K562 (cell line): ENCODE measurements at regions not wholly inside any gene's neighbourhood (a gene's known extent, or its start where the extent isn't known, plus 50 kb on each side); places are given as distances from the start of the nearest gene placed in this dataset.

Source experiments
- ATAC-seq: fragments of 200-7000 bp; cut with Tn5 transposase; 3 replicates; pipeline ENCODE4 v1.9.1; 2020; ENCODE audit warnings: moderate library complexity
- BruUV-seq: library from RNA; stranded (reverse); fragments of 400-500 nt; replicated peaks from 2 replicates; lab custom pipeline; 2021; lab: Mats Ljungman, UMichigan
- CTCF ChIA-PET: fragments of 300-600 bp; formaldehyde crosslinking; extraction: SDS; loops from one replicate; lab custom pipeline; 2021; ENCODE audit warnings: low intra/inter-chr PET ratio; lab: Yijun Ruan, JAX
- POLR2A ChIA-PET: fragments of 300-600, 350-650 bp; sonication (Branson Sonifier 250); formaldehyde crosslinking; extraction: SDS; loops from one replicate; lab custom pipeline; 2021; ENCODE audit warnings: antibody characterized with exemption, inconsistent platforms; lab: Yijun Ruan, JAX
- DNase-seq, 4 experiments: peaks; one replicate each; pipeline versions ENCODE4 v3.0.0 to v3.0.0-alpha.2; 2011 to 2018; ENCODE audit warnings: low spot score in 3 of 4, mixed read lengths in 3 of 4; ENCODE audit errors: extremely low read depth in 1 of 4
- FAIRE-seq: peaks from 2 replicates; lab custom pipeline; 2011; peaks lifted over from hg19 to GRCh38; lab: Jason Lieb, UNC
- H2AFZ ChIP-seq: 2 replicates; pipeline ENCODE4 v1.6.0; 2011; ENCODE audit warnings: low read depth, low read length, control low read depth, inconsistent platforms
- H3K27ac ChIP-seq: fragments of 200-600 bp; 3 replicates; pipeline ENCODE4 v1.8.0; 2011; ENCODE audit warnings: low read depth, mild to moderate bottlenecking, control low read depth, inconsistent platforms, low read length, moderate library complexity, mixed read lengths; ENCODE audit errors: extremely low read depth
- H3K27me3 ChIP-seq, 2 experiments: fragments of 300-600 bp in 1 of 2; 2 replicates in 1 of 2; 3 replicates in 1 of 2; pipeline versions ENCODE4 v1.6.0 to v1.8.0; 2011; ENCODE audit warnings: inconsistent platforms in 2 of 2, low read length in 2 of 2, mild to moderate bottlenecking in 1 of 2, mixed read lengths in 1 of 2, moderate library complexity in 1 of 2; ENCODE audit not compliant: control insufficient read depth in 2 of 2, insufficient read depth in 2 of 2
- H3K36me3 ChIP-seq: fragments of 300-600 bp; 3 replicates; pipeline ENCODE4 v1.8.0; 2011; ENCODE audit warnings: mild to moderate bottlenecking, low read length, inconsistent platforms; ENCODE audit not compliant: control insufficient read depth, insufficient read depth
- H3K4me1 ChIP-seq, 2 experiments: fragments of 200-600 bp in 1 of 2; replicated peaks in 1 of 2; 2 replicates in 1 of 2; 3 replicates in 1 of 2; pipeline versions ENCODE4 v1.5.1 to v1.8.0; 2011; ENCODE audit warnings: inconsistent platforms in 2 of 2, low read length in 2 of 2, mild to moderate bottlenecking in 1 of 2, mixed read lengths in 1 of 2, moderate library complexity in 1 of 2; ENCODE audit not compliant: control insufficient read depth in 2 of 2, insufficient read depth in 2 of 2
- H3K4me2 ChIP-seq: 2 replicates; pipeline ENCODE4 v1.6.1; 2011; ENCODE audit warnings: low read length, control low read depth, inconsistent platforms, mixed read lengths; ENCODE audit not compliant: insufficient read depth
- H3K4me3 ChIP-seq: fragments of 200-600 bp; sonication (generic), shearing (Covaris generic); 2 replicates; pipeline ENCODE4 v1.5.1; 2016; ENCODE audit warnings: control low read depth, inconsistent platforms
- H3K79me2 ChIP-seq: fragments of 200-600 bp; 3 replicates; pipeline ENCODE4 v1.8.0; 2011; ENCODE audit warnings: low read length, inconsistent platforms; ENCODE audit not compliant: control insufficient read depth, insufficient read depth
- H3K9ac ChIP-seq, 2 experiments: 2 replicates each; pipeline versions ENCODE4 v1.6.0 to v1.6.1; 2011; ENCODE audit warnings: low read depth in 2 of 2, low read length in 2 of 2, control low read depth in 1 of 2, inconsistent platforms in 1 of 2, mild to moderate bottlenecking in 1 of 2, mixed read lengths in 1 of 2; ENCODE audit not compliant: insufficient read depth in 1 of 2
- H3K9me1 ChIP-seq: one replicate; pipeline ENCODE4 v1.6.0; 2011; ENCODE audit warnings: inconsistent platforms, mild to moderate bottlenecking, low read length, moderate library complexity; ENCODE audit not compliant: control insufficient read depth, insufficient read depth
- H3K9me3 ChIP-seq: replicated peaks from 2 replicates; pipeline ENCODE4 v1.5.1; 2011; ENCODE audit warnings: low read depth, low read length, inconsistent platforms; ENCODE audit not compliant: control insufficient read depth, insufficient read depth
- H4K20me1 ChIP-seq: replicated peaks from 2 replicates; pipeline ENCODE4 v1.6.1; 2011; ENCODE audit warnings: low read length, inconsistent platforms, mixed read lengths; ENCODE audit not compliant: control insufficient read depth, insufficient read depth
- KDM5B ChIP-seq: fragments of 200-600 bp; sonication (generic); IDR thresholded peaks from 2 replicates; pipeline ENCODE4 v1.6.1; 2012; ENCODE audit warnings: low read depth, mild to moderate bottlenecking, moderate library complexity, low read length, control low read depth, inconsistent platforms; ENCODE audit not compliant: insufficient replicate concordance
- MYNN ChIP-seq, 2 experiments: sonication (generic); formaldehyde crosslinking in 1 of 2; IDR thresholded peaks; 2 replicates each; pipeline versions ENCODE4 v1.5.0 to v1.6.1; 2016 to 2020; ENCODE audit warnings: antibody characterized with exemption in 1 of 2, missing genetic modification reagents in 1 of 2
- NR1H2 ChIP-seq: sonication (generic); formaldehyde crosslinking; IDR thresholded peaks from 2 replicates; pipeline ENCODE4 v1.4.0; 2020; ENCODE audit warnings: mild to moderate bottlenecking, missing genetic modification reagents
- WGBS: fragments of 100-300 bp; shearing (Covaris generic); methylation state at CpG from one replicate; pipeline ENCODE4 v1.1.6; 2016; ENCODE audit warnings: low coverage, mixed read lengths; ENCODE audit not compliant: insufficient coverage; ENCODE audit errors: missing lambda C conversion rate; 5-methylcytosine and 5-hydroxymethylcytosine counted together
- in situ Hi-C: fragments of 300-500 bp; cut with MboI; formaldehyde crosslinking; loops from 4 replicates; pipeline ENCODE4 v1.15.0; 2018; ENCODE audit warnings: inconsistent platforms, mixed read lengths
- intact Hi-C: fragments of 100-400 bp; cut with micrococcal nuclease; formaldehyde crosslinking; loops from 2 replicates; pipeline ENCODE4 v1.14.2; 2022
- TF ChIP-seq, protein P1 (sequence below): fragments of 450-650 bp; IDR thresholded peaks from 2 replicates; pipeline ENCODE4 v1.6.1; 2016; ENCODE audit warnings: borderline replicate concordance
- TF ChIP-seq, protein P2 (sequence below): fragments of 450-650 bp; IDR thresholded peaks from 2 replicates; pipeline ENCODE4 v1.6.1; 2018; ENCODE audit warnings: mild to moderate bottlenecking, low read depth; ENCODE audit not compliant: partially characterized antibody
- TF ChIP-seq, protein P3 (sequence below), 2 experiments: IDR thresholded peaks in 1 of 2; conservative IDR thresholded peaks in 1 of 2; 2 replicates each; pipeline ENCODE4 v1.6.1; 2016; ENCODE audit warnings: low read depth in 2 of 2, mild to moderate bottlenecking in 1 of 2, missing compliant biosample characterization in 1 of 2, missing genetic modification characterization in 1 of 2, moderate library complexity in 1 of 2
- TF ChIP-seq, protein P4 (sequence below): fragments of 250-450 bp; sonication (Bioruptor Pico); IDR thresholded peaks from 2 replicates; pipeline ENCODE4 v1.5.0; 2020; ENCODE audit warnings: mild to moderate bottlenecking

DNA sequence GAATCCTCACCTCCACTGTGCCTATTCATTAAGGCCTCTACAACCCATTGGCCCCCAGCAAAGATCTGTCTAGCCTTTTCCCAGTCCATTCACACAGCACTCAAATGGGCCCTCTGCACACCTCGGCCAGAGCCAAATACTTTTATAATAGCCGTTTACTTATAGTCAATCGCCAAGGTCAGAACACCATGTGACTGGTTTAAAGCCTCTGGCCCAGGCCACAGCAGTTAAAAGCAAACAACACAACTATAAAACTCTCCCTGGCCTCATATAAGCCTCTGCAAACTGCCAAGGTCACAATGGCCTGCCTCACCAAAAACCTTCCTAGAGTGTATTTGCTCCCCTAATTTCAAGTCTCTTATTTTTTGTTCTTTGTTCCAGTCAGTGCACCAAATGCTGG, 562.6 kb downstream of the CAAP1 start:
- FAIRE-seq (no peak), DNase-seq (no peak)
- CTCF ChIA-PET: no interaction called here
- intact Hi-C loops: no loop called here
- H3K9me3 ChIP-seq: no peaks in the 10 kb centered on the region
- TF ChIP-seq, protein P1, sequence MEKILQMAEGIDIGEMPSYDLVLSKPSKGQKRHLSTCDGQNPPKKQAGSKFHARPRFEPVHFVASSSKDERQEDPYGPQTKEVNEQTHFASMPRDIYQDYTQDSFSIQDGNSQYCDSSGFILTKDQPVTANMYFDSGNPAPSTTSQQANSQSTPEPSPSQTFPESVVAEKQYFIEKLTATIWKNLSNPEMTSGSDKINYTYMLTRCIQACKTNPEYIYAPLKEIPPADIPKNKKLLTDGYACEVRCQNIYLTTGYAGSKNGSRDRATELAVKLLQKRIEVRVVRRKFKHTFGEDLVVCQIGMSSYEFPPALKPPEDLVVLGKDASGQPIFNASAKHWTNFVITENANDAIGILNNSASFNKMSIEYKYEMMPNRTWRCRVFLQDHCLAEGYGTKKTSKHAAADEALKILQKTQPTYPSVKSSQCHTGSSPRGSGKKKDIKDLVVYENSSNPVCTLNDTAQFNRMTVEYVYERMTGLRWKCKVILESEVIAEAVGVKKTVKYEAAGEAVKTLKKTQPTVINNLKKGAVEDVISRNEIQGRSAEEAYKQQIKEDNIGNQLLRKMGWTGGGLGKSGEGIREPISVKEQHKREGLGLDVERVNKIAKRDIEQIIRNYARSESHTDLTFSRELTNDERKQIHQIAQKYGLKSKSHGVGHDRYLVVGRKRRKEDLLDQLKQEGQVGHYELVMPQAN: no peak
- TF ChIP-seq, protein P2, sequence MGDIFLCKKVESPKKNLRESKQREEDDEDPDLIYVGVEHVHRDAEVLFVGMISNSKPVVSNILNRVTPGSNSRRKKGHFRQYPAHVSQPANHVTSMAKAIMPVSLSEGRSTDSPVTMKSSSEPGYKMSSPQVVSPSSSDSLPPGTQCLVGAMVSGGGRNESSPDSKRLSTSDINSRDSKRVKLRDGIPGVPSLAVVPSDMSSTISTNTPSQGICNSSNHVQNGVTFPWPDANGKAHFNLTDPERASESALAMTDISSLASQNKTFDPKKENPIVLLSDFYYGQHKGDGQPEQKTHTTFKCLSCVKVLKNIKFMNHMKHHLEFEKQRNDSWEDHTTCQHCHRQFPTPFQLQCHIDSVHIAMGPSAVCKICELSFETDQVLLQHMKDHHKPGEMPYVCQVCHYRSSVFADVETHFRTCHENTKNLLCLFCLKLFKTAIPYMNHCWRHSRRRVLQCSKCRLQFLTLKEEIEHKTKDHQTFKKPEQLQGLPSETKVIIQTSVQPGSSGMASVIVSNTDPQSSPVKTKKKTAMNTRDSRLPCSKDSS: no peak
- TF ChIP-seq, protein P3, sequence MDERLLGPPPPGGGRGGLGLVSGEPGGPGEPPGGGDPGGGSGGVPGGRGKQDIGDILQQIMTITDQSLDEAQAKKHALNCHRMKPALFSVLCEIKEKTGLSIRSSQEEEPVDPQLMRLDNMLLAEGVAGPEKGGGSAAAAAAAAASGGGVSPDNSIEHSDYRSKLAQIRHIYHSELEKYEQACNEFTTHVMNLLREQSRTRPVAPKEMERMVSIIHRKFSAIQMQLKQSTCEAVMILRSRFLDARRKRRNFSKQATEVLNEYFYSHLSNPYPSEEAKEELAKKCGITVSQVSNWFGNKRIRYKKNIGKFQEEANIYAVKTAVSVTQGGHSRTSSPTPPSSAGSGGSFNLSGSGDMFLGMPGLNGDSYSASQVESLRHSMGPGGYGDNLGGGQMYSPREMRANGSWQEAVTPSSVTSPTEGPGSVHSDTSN (CRISPR knock-in tag; IDR thresholded peaks at IDR 0.05; ENCODE audit: low read depth): no peak
- TF ChIP-seq, protein P3 (tag; conservative IDR thresholded peaks at IDR 0.05; ENCODE audit: low read depth): no peak
- TF ChIP-seq, protein P4, sequence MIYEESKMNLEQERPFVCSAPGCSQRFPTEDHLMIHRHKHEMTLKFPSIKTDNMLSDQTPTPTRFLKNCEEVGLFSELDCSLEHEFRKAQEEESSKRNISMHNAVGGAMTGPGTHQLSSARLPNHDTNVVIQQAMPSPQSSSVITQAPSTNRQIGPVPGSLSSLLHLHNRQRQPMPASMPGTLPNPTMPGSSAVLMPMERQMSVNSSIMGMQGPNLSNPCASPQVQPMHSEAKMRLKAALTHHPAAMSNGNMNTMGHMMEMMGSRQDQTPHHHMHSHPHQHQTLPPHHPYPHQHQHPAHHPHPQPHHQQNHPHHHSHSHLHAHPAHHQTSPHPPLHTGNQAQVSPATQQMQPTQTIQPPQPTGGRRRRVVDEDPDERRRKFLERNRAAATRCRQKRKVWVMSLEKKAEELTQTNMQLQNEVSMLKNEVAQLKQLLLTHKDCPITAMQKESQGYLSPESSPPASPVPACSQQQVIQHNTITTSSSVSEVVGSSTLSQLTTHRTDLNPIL (CRISPR knock-in tag): no peak
- TF ChIP-seq MYNN (IDR thresholded peaks at IDR 0.05) (no peak), MYNN (CRISPR knock-in tag; IDR thresholded peaks at IDR 0.05) (no peak), KDM5B (no peak), NR1H2 (no peak)
- TF ChIP-seq, all 486 proteins: peak for 0
- POLR2A ChIA-PET: no interaction called here
- H3K27me3 ChIP-seq: no peaks in the 10 kb centered on the region
- H4K20me1 ChIP-seq: no peaks in the 10 kb centered on the region
- no TSS peak for BruUV-seq
- H3K27ac ChIP-seq: no peak overlapping the region
- in situ Hi-C loops: no loop called here
- H3K9me1 ChIP-seq: no peaks in the 10 kb centered on the region
- no peaks in the 10 kb centered on the region for H3K79me2 ChIP-seq
- WGBS: no CpG with 5 or more reads among the region's 3 CpGs
- no peaks in the 10 kb centered on the region for H3K36me3 ChIP-seq
- no peak overlapping the region for H3K4me2 ChIP-seq
- H3K4me3 ChIP-seq: no peak overlapping the region
- no peaks in the 10 kb centered on the region for H3K4me1 ChIP-seq
- no peak overlapping the region for H2AFZ ChIP-seq
- H3K9ac ChIP-seq: no peak overlapping the region
- no peak for ATAC-seq
